ENCODE measurements at regions not wholly inside any gene's neighbourhood (a gene's known extent, or its start where the extent isn't known, plus 50 kb on each side); places are given as distances from the start of the nearest gene placed in this dataset.

GRCh38 chr12:28711421-28711820, 437.7 kb upstream of the FAR2 start:
- Mint-ChIP-seq H3K27ac (no peak overlapping the region), H3K4me1 (ENCODE audit: low read depth) (peaks cover 27% of the 10 kb centered on the region), H3K27me3 (ENCODE audit: insufficient read depth) (peaks cover 3% of the 10 kb centered on the region; the same call in 1 of the 2 replicates), H3K36me3 (ENCODE audit: low read depth) (no peaks in the 10 kb centered on the region), H3K9me3 (no peaks in the 10 kb centered on the region), H3K4me3 (no peak overlapping the region)
- no peak for DNase-seq
- no peak for TF ChIP-seq CTCF (IDR thresholded peaks at IDR 0.05)

GRCh38 chr12:28742791-28743190, 406.3 kb upstream of the FAR2 start:
- TF ChIP-seq CTCF (IDR thresholded peaks at IDR 0.05) = no peak
- DNase-seq = no peak
- no peaks in the 10 kb centered on the region; the same call in 1 of the 2 replicates for H3K27me3 Mint-ChIP-seq (ENCODE audit: insufficient read depth)
- H3K9me3 Mint-ChIP-seq = no peaks in the 10 kb centered on the region; the same call in 1 of the 2 replicates
- H3K27ac Mint-ChIP-seq = no peak overlapping the region
- H3K4me3 Mint-ChIP-seq = no peak overlapping the region
- no peaks in the 10 kb centered on the region for H3K4me1 Mint-ChIP-seq (ENCODE audit: low read depth)
- no peaks in the 10 kb centered on the region for H3K36me3 Mint-ChIP-seq (ENCODE audit: low read depth)

- no peak overlapping the region for H3K4me3 Mint-ChIP-seq
- TF ChIP-seq CTCF (IDR thresholded peaks at IDR 0.05) = no peak
- no peaks in the 10 kb centered on the region for H3K36me3 Mint-ChIP-seq (ENCODE audit: low read depth)
- DNase-seq = no peak
- H3K9me3 Mint-ChIP-seq = peaks cover 6% of the 10 kb centered on the region
- no peak overlapping the region for H3K27ac Mint-ChIP-seq
- H3K4me1 Mint-ChIP-seq (ENCODE audit: low read depth) = no peaks in the 10 kb centered on the region
- no peaks in the 10 kb centered on the region; the same call in 1 of the 2 replicates for H3K27me3 Mint-ChIP-seq (ENCODE audit: insufficient read depth)
Observed at GRCh38 chr12:28746734-28747325, 402.2 kb upstream of the FAR2 start.

GRCh38 chr12:28750946-28751685, 398.0 kb upstream of the FAR2 start:
- H3K36me3 Mint-ChIP-seq (ENCODE audit: low read depth) = no peaks in the 10 kb centered on the region
- TF ChIP-seq CTCF (IDR thresholded peaks at IDR 0.05) = no peak
- H3K27ac Mint-ChIP-seq = no peak overlapping the region
- peaks cover 36% of the 10 kb centered on the region for H3K9me3 Mint-ChIP-seq
- no peak overlapping the region for H3K4me3 Mint-ChIP-seq
- no peaks in the 10 kb centered on the region for H3K4me1 Mint-ChIP-seq (ENCODE audit: low read depth)
- H3K27me3 Mint-ChIP-seq (ENCODE audit: insufficient read depth) = no peaks in the 10 kb centered on the region; the same call in none of the 2 replicates
- no peak for DNase-seq

GRCh38 chr12:28755027-28755426, 394.1 kb upstream of the FAR2 start:
- no peak for DNase-seq
- Mint-ChIP-seq H3K27ac (no peak overlapping the region), H3K4me3 (no peak overlapping the region), H3K27me3 (ENCODE audit: insufficient read depth) (no peaks in the 10 kb centered on the region; the same call in 1 of the 2 replicates), H3K36me3 (ENCODE audit: low read depth) (no peaks in the 10 kb centered on the region), H3K9me3 (peaks cover 57% of the 10 kb centered on the region), H3K4me1 (ENCODE audit: low read depth) (no peaks in the 10 kb centered on the region)
- TF ChIP-seq CTCF (IDR thresholded peaks at IDR 0.05) = no peak
